SU-DHL-6 (cell line): ENCODE measurements at regions not wholly inside any gene's neighbourhood (a gene's known extent, or its start where the extent isn't known, plus 50 kb on each side); places are given as distances from the start of the nearest gene placed in this dataset.

Experiments used
- CTCF ChIP-seq: fragments of 200-600 bp; sonication (generic); IDR thresholded peaks from one replicate; pipeline ENCODE4 v1.5.1; 2017; ENCODE audit warnings: antibody characterized with exemption, mild to moderate bottlenecking, low read length, moderate library complexity; ENCODE audit not compliant: insufficient read depth, poor library complexity, severe bottlenecking
- EZH2phosphoT487 ChIP-seq: fragments of 200-600 bp; sonication (generic), shearing (Covaris generic); conservative IDR thresholded peaks from 2 replicates; pipeline ENCODE4 v1.6.1; 2018; ENCODE audit warnings: mild to moderate bottlenecking, antibody characterized with exemption, low read length, moderate library complexity, mixed read lengths

GRCh38 chr12:111157486-111157885 lies 211.4 kb downstream of the PHETA1 start:
- no peak for TF ChIP-seq CTCF
- no peak for TF ChIP-seq EZH2phosphoT487
